ENCODE measurements at regions not wholly inside any gene's neighbourhood (a gene's known extent, or its start where the extent isn't known, plus 50 kb on each side); places are given as distances from the start of the nearest gene placed in this dataset.

- TF ChIP-seq ZNF391 (tag by site-specific recombination; IDR thresholded peaks at IDR 0.05; ENCODE audit: borderline replicate concordance, low read depth) = no peak
- no peak for TF ChIP-seq ZNF549 (tag by site-specific recombination; IDR thresholded peaks at IDR 0.05)
- TF ChIP-seq ZNF48 (tag by site-specific recombination; IDR thresholded peaks at IDR 0.05) = no peak
- no peak for TF ChIP-seq MEIS1 (CRISPR knock-in tag; IDR thresholded peaks at IDR 0.05; ENCODE audit: borderline replicate concordance)
Measured at GRCh38 chr11:131146827-131147490, 223.5 kb upstream of the NTM start (continued).

- ChIA-PET POLR2A (no interaction called here), CTCF (interaction anchor here (1.1 to 1.7 kb wide), 2 partner anchors 90 to 92 kb away, joined by 3 to 6 read pairs; no protein-coding TSS in a partner anchor)
Measured at GRCh38 chr11:131154351-131154750, 216.1 kb upstream of the NTM start.

GRCh38 chr11:131157678-131158077 is 212.7 kb upstream of the NTM start:
- no peaks in the 10 kb centered on the region for H3K4me1 ChIP-seq (ENCODE audit: control insufficient read depth, insufficient read depth, low read length)
- no peaks in the 10 kb centered on the region for H3K36me3 ChIP-seq (ENCODE audit: control insufficient read depth in 2 of 2, insufficient read depth in 1 of 2, low read length in 2 of 2)
- H3K9me3 ChIP-seq (ENCODE audit: control insufficient read depth, insufficient read depth, low read depth, low read length) = no peaks in the 10 kb centered on the region
- CTCF ChIA-PET = no interaction called here
- POLR2A ChIA-PET = no interaction called here
- H3K4me3 ChIP-seq (ENCODE audit: low read depth, low read length) = no peak overlapping the region
- no peak overlapping the region for H3K27ac ChIP-seq (ENCODE audit: extremely low read depth, low read depth, low read length)
- TF ChIP-seq ZFP37 (tag by site-specific recombination; IDR thresholded peaks at IDR 0.05) (no peak), HOXC10 (CRISPR knock-in tag; IDR thresholded peaks at IDR 0.05) (no peak), ZNF843 (tag by site-specific recombination; IDR thresholded peaks at IDR 0.05) (no peak), ZNF677 (tag by site-specific recombination; IDR thresholded peaks at IDR 0.05) (no peak), ZNF473 (tag by site-specific recombination; IDR thresholded peaks at IDR 0.05) (no peak), ZSCAN5A (tag by site-specific recombination; IDR thresholded peaks at IDR 0.05) (no peak), ZNF488 (tag by site-specific recombination; IDR thresholded peaks at IDR 0.05) (no peak), ZNF112 (tag by site-specific recombination; IDR thresholded peaks at IDR 0.05) (no peak), ZNF555 (tag by site-specific recombination; conservative IDR thresholded peaks at IDR 0.05) (no peak), RBAK (tag by site-specific recombination; IDR thresholded peaks at IDR 0.05) (no peak)
- TF ChIP-seq, protein P1, sequence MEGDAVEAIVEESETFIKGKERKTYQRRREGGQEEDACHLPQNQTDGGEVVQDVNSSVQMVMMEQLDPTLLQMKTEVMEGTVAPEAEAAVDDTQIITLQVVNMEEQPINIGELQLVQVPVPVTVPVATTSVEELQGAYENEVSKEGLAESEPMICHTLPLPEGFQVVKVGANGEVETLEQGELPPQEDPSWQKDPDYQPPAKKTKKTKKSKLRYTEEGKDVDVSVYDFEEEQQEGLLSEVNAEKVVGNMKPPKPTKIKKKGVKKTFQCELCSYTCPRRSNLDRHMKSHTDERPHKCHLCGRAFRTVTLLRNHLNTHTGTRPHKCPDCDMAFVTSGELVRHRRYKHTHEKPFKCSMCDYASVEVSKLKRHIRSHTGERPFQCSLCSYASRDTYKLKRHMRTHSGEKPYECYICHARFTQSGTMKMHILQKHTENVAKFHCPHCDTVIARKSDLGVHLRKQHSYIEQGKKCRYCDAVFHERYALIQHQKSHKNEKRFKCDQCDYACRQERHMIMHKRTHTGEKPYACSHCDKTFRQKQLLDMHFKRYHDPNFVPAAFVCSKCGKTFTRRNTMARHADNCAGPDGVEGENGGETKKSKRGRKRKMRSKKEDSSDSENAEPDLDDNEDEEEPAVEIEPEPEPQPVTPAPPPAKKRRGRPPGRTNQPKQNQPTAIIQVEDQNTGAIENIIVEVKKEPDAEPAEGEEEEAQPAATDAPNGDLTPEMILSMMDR (tag by site-specific recombination; IDR thresholded peaks at IDR 0.05) = no peak
- TF ChIP-seq, protein P2, sequence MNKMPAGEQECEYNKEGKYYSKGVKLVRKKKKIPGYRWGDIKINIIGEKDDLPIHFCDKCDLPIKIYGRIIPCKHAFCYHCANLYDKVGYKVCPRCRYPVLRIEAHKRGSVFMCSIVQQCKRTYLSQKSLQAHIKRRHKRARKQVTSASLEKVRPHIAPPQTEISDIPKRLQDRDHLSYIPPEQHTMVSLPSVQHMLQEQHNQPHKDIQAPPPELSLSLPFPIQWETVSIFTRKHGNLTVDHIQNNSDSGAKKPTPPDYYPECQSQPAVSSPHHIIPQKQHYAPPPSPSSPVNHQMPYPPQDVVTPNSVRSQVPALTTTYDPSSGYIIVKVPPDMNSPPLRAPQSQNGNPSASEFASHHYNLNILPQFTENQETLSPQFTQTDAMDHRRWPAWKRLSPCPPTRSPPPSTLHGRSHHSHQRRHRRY (tag by site-specific recombination; IDR thresholded peaks at IDR 0.05) = no peak
- TF ChIP-seq, protein P3, sequence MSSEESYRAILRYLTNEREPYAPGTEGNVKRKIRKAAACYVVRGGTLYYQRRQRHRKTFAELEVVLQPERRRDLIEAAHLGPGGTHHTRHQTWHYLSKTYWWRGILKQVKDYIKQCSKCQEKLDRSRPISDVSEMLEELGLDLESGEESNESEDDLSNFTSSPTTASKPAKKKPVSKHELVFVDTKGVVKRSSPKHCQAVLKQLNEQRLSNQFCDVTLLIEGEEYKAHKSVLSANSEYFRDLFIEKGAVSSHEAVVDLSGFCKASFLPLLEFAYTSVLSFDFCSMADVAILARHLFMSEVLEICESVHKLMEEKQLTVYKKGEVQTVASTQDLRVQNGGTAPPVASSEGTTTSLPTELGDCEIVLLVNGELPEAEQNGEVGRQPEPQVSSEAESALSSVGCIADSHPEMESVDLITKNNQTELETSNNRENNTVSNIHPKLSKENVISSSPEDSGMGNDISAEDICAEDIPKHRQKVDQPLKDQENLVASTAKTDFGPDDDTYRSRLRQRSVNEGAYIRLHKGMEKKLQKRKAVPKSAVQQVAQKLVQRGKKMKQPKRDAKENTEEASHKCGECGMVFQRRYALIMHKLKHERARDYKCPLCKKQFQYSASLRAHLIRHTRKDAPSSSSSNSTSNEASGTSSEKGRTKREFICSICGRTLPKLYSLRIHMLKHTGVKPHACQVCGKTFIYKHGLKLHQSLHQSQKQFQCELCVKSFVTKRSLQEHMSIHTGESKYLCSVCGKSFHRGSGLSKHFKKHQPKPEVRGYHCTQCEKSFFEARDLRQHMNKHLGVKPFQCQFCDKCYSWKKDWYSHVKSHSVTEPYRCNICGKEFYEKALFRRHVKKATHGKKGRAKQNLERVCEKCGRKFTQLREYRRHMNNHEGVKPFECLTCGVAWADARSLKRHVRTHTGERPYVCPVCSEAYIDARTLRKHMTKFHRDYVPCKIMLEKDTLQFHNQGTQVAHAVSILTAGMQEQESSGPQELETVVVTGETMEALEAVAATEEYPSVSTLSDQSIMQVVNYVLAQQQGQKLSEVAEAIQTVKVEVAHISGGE (tag by site-specific recombination; conservative IDR thresholded peaks at IDR 0.05; ENCODE audit: low read depth) = no peak

More at GRCh38 chr11:131154351-131154750, 216.1 kb upstream of the NTM start:
- H3K4me3 ChIP-seq (ENCODE audit: low read depth, low read length) = no peak overlapping the region
- no peak overlapping the region for H3K27ac ChIP-seq (ENCODE audit: extremely low read depth, low read depth, low read length)
- no peaks in the 10 kb centered on the region for H3K36me3 ChIP-seq (ENCODE audit: control insufficient read depth in 2 of 2, insufficient read depth in 1 of 2, low read length in 2 of 2)
- H3K9me3 ChIP-seq (ENCODE audit: control insufficient read depth, insufficient read depth, low read depth, low read length) = no peaks in the 10 kb centered on the region
- TF ChIP-seq SP2 (tag by site-specific recombination; IDR thresholded peaks at IDR 0.05) (no peak), ZNF169 (tag by site-specific recombination; IDR thresholded peaks at IDR 0.05) (no peak), ZNF560 (tag by site-specific recombination; IDR thresholded peaks at IDR 0.05; ENCODE audit: borderline replicate concordance) (no peak), MEIS1 (CRISPR knock-in tag; IDR thresholded peaks at IDR 0.05; ENCODE audit: borderline replicate concordance) (no peak), ZSCAN18 (tag by site-specific recombination; IDR thresholded peaks at IDR 0.05) (no peak), ZNF561 (tag by site-specific recombination; IDR thresholded peaks at IDR 0.05; ENCODE audit: borderline replicate concordance) (no peak), ZNF335 (tag by site-specific recombination; conservative IDR thresholded peaks at IDR 0.05) (no peak), ZNF366 (tag by site-specific recombination; conservative IDR thresholded peaks at IDR 0.05) (no peak), SALL2 (tag by site-specific recombination; IDR thresholded peaks at IDR 0.05; ENCODE audit: borderline replicate concordance) (no peak), ZBTB21 (tag by site-specific recombination; IDR thresholded peaks at IDR 0.05) (no peak), ZNF248 (tag by site-specific recombination; IDR thresholded peaks at IDR 0.05) (no peak), GLI4 (tag by site-specific recombination; IDR thresholded peaks at IDR 0.05) (no peak)
- H3K4me1 ChIP-seq (ENCODE audit: control insufficient read depth, insufficient read depth, low read length) = no peaks in the 10 kb centered on the region

Data from HEK293 (cell line).